Stimulated activated CD8-positive, alpha-beta memory T cell treated with anti-CD3 and anti-CD28 coated beads, Interleukin-4, amount 100 ng/mL, for 48 hours (primary cell): ENCODE measurements at regions not wholly inside any gene's neighbourhood (a gene's known extent, or its start where the extent isn't known, plus 50 kb on each side); places are given as distances from the start of the nearest gene placed in this dataset.
"Not testable (repeated sequence)": the region's sequence is repeated elsewhere in the genome, so short reads cannot be mapped to it uniquely, and the experiment has no call there.

Experiments
- DNase-seq: peaks from one replicate; pipeline ENCODE4 v3.0.0-alpha.2; 2020

DNA sequence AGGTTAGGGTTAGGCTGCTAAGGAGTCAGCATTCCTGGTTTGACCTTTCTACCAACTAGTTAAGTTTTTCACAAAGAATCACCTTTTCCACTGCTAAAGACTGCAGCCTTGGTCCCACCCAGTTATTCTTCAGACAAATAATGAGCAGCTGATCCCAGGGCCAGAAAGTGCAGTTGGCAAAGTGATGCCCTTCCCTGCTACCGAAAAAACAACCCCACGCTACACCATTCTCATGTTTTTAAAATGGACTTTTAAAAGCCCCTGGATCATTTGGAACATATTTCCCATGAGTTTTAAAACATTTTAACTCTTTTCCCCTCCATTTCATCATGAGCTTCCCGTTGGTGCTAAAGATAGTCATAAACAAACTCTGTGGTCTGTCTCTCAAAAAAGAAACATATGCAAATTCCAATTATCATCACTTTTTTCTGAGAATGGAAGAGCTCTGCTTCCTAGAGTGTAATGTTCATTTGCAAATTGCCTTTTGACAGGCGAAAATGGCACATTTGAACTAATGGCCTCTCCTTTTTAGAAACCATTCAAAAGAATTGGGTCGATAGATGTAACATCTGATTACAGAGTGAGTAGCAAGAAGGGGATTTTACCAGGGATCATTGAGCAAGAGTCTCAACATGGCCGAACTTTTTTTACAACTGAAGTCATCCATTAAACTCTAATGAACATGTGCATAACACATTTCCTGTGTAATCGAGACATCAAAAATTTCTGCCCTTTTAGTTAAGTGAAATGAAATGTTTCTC is 129.3 kb upstream of the RAP1B start:
- no peak for DNase-seq

DNA sequence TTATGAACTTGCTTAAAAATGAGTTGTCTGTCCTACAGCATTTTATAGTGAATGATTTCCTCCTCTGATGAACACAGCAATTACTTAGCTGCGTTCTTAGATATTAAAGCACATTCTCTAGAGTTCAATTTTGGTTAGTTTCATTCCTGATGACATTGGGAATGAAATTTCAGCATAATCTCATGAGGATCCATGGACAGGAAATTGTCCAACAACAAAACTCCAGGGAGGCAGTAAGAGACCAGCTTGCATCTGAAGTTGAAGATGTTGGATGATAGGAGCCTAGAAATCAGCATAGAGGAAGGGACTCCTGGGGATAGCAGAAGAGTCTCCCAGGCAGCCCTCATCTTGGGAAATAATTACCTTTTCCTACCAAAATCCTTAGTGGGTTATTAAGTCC is 128.7 kb upstream of the RAP1B start:
- DNase-seq: no peak

DNA sequence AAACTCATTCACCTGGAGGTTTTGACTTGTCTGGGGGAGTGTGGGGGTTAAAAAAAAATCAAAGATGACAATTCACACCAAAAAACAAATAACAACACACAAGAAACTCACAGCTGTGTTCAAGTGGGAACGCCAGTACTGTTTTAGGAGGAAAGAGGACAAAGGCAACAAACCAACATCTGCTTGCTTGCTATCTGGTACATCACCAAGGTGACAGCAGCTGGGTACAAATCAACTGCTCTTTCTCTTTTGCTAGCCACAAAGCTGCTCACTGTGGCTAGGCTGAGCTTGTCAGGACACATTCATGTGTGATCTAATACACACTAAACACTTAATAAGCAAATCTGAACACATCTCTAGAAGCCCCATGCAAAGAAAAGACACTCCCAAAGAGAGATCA is 128.0 kb upstream of the RAP1B start:
- peak; percentile 37 for DNase-seq

DNA sequence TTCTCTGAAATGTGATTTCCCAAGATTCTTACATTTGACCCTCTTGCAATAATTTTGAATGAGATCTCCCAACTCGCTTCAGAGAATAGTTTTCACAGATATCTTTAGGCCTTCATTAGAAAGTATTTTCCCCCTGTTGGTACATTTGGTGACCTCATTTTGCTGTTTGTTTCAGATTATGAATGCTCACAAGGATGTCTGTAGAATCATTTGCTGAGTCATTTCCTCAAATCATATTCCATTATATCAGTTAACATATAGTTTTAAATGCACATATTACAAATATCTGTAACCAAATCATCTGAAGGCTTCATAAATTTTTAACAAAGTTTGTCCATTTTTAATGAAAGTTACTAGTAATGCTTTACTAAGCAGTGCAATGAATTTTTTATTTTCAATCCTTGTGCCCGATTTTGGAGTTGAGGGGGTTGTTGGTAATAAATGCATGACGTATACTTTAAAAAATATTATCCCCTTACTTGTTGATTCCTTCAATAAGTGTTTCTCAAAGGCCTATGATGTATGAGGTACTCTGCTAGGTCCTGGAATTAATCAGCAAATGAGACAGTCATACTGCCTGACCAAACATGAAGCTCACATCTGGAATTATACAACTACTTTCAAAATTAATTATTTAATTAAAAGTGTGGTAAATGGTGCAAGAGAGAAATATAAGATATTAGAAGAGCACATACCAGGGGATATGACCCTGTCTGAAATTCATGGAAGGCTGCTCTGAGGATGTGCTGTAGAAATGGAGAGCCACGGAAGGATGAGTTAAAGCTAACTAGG is 126.9 kb upstream of the RAP1B start:
- DNase-seq: no peak

DNA sequence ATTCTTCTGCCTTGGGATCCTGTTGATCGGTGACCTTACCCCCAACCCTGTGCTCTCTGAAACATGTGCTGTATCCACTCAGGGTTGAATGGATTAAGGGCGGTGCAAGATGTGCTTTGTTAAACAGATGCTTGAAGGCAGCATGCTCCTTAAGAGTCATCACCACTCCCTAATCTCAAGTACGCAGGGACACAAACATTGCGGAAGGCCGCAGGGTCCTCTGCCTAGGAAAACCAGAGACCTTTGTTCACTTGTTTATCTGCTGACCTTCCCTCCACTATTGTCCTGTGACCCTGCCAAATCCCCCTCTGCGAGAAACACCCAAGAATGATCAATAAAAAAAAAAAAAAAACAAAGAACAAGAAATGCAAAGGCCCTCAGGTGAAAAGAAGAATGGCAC is 126.1 kb upstream of the RAP1B start:
- DNase-seq: not testable (repeated sequence)

DNA sequence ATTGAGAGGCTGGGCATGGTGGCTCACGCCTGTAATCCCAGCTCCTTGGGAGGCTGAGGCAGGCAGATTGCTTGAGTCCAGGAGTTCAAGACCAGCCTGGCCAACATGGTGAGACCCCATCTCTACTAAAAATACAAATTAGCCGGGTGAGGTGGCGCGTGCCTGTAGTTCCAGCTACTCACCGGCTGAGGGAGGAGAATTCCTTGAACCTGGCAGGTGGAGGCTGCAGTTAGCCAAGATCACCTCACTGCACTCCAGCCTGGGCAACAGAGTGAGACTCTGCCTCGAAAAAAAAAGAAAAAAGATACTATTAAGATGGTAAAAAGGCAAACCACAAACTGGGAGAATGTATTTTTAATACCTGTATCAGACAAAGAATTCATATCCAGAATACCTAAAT is 124.2 kb upstream of the RAP1B start:
- not testable (repeated sequence) for DNase-seq

DNA sequence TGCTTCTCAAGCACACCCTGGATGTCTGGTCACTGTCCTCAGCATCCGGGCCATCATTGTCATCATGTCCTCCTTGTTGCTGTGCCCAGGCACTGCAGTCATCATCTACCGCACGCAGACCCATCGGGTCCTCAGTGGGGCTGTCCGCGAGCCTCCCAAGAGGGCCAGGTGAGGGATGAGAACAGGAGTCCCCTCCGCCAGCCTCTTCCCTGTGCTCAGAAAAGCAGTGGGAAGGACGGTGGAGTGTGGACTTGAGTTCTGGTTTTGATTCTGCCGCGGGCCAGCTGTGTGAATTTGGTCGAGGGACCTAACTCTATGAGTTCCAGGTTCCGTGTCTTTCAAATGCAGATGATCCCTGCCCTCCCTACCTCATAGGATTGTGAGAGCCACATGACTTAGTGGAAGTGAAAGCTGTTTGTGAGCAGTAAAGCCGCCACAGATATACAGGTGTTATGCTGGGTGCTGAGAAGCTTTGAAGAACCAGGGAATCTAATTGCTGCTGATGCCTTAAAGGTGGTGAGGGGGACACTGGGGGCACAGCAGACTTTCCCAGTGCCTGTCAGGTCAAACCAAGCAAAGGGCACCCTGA is 122.9 kb upstream of the RAP1B start:
- DNase-seq: no peak

DNA sequence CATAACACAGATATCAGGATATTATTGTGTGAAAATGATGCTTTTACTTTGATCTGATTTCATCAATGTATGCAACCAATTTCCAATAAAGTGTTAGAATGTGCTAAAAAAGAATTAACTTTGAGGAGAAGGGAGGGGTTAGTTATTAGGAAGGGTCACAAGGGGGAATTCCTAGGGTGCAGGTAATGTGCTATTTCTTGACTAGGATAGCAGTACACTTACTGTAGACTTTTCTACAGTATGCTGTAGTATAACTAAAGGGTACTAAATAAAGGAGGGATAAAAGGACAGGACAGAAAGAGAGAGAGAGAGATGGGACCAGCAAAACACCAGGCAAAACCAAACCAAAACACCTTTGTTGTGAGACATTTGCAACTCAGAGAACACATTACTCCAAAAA is 121.4 kb upstream of the RAP1B start:
- no peak for DNase-seq

DNA sequence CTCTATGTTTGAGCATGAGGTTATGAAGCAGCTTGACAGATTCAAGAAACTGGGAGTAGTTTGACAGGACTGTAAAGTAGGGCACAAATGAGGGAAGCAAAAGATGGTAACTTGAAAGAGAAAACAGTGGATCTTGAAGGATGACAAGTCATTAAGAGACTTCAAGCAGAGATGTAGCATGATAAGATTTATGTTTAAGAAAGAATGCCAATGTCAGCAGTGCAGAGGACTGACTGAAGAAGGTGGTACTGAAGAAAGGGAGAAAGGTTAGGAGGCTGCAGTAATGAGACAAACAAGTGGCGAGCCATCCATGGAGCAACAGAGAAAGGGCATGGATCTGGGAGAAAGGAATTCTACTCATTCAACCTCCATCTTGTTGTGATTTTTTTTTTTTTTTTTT is 120.2 kb upstream of the RAP1B start:
- no peak for DNase-seq

DNA sequence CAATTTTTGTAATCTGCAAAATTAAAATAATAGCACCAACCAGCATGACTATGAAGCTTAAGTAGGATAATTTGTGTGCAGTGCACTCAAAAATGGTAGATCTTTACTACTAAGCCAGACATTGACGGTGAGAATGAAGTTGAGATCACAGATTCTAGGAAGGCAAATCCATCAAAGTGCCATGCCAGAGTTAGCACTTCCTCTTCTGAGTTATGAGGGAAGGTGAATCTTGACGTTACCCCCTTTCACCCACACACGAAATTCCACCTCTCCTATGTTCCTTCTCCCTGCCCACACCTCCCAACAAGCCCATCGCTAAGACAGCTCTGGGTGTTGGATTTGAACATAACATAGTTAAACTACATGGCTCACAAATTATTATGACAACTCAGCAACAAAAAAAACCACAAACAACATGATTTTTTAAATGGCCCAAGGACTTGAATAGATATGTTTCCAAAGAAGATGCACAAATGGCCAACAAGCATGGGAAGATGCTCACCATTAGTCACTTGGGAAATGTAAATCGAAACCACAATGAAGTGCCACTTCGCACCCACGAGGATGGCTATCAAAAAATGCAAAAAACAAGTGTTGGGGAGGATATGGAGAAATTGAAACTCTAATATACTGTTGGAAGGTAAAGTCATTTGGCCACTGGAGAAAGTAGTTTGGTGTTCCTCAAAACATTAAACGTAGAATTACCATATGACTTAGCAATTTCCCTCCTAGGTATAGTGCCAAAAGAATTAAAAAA is 119.3 kb upstream of the RAP1B start:
- no peak for DNase-seq

DNA sequence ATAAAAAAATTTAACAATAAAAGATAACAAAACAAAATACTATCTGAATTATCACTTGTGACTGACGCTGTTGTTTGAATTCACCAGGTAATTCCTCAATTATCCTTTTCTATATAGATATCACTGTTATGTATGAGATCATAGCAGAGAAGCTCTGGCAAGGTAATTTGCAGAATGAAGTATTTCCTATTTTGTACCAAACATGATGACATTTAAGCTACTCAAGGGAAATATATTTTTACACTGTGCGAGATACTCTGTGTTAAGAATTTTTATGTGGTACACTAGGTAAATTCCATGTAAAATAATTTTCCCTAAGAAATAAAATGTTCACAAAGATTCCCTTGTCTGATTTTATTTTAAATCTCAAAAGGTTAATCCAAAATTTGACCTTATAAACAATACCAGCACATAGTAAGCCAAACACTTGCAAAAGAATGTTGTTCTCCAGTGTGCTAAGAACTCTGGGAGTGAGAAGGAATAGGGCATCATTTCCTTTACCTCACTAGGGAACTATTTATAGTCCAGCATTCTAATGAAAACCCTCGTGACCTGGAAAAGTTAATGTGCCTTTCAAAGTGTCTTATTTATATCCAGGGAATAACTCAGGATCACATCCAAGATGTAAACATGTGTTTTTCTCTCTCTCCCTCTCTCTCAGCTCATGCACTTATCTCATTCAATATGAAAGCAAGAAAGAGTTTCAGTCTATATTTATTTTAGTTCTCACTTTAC is 115.2 kb upstream of the RAP1B start:
- no peak for DNase-seq

DNA sequence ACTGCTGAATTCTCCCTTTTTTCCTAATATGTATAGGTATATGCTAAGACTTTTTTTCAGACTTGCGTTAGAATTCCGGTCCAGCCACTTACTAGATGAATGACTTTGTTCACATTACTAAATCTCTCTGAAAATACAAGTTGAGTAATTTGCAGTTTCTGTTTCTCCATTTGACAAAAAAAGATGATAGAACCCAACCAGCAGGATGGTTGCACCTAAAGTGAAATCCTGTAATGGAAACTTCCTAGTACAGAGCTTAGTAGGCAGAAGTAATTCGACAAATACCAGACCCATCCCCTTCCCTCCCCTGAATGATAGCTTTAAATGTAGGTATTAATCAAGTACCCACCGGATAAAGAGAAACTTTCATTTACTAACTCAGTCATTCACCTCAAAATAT is 113.6 kb upstream of the RAP1B start:
- DNase-seq: no peak

DNA sequence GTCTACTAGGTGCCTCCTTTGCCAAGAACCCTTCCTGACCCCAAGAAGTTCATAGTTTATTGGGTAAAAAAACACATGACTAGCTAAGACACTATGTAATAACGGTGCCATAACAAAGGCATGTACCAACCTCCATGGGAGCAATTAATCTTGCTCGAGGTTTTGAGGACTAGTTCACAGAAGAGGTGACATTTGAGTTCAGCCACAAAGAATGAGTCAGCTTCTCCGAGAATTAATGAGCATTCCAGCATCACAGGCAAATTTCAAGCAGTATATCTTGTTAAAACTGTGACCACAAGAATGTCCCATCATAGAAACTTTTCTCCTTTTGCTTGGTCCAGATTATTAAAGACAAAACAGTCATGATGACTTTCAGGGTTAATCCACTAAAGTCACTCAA is 113.0 kb upstream of the RAP1B start:
- no peak for DNase-seq

DNA sequence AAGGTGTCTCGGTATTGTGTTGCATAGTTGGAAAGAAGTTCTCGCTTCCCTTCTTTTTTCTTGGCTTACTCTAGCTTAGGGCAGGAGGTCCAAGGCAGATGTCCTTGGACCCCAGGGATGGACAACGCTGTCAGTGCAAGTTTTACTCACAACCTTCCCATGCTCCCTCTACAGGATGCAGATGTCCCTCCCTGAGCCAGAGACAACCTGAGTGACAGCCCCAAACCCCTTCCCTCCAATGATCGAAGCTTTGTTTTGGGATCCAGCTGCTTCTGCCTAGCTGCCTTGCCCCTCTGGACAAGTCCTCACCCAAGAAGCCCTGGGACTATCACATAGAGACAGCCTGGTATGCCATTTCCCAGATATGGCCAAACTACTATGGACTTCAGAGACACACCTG is 112.0 kb upstream of the RAP1B start:
- no peak for DNase-seq

DNA sequence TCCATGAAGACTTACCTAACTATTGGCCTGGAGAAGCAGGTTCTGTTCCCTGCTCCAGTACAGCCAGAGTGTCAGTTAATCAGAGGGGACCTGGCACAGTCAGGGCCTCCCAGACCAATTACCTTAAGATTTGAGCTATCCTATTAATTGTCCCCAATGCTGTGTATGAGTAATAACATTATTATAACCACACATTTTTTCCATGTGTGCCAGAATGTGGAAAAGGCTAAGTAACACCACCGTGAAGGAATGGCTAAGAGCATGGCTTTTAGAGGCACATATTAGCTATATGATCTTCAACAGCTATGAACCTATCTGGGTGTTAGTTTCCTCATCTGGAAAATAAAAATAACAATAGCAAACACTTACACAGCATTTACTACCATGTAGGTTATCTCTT is 111.1 kb upstream of the RAP1B start:
- no peak for DNase-seq

DNA sequence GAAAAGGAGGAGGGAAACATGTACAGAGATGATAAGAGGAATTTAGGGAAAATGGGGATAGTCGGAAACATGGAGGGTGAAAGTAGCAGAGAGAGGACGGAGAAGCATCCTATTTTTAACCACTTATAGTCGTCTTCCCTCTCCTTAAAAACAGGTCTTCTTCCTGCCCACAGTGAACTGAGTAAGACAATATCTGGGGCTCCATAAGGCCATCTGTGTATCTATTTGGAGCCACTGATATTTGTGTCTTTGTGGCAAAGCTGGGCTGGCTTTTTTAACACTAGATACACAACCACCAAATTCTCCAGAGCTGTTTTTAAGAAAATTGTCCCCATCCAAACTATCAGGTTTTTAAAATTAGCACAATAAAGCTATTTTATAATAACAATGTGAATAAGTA is 109.5 kb upstream of the RAP1B start:
- DNase-seq: no peak

DNA sequence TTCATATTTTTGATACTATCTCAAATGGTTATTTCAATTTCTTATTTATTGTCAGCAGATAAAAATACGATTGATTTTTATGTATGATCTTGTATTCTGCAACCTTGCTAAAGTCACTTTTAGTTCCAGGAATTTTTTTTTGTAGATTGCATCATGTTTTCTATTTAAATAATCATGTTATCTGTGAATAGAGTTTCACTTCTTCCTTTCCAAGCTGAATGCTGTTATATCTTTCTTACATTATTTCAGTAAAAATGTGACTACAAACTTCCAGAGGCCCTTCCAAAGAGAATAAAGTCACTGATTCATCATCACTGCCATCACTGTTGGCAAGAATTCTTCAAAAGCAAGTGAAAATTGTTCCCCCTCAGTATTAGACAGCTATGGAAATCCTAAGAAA is 104.7 kb upstream of the RAP1B start:
- DNase-seq: no peak

DNA sequence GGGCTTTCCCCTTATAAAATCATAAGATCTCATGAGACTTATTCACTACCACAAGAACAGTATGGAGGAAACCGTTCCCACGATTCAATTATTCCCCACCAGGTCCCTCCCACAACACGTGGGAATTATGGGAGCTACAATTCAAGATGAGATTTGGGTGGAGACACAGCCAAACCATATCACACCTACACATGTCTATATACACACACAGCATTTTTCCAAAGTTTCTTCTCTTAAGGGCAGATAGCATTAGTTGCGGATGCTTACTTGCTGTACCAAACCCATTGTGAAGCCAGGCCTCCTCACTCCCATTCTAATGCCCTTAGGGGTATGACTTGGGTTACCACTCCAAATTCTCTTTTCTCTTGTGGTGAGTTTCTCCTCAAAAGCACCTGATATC is 104.1 kb upstream of the RAP1B start:
- no peak for DNase-seq

DNA sequence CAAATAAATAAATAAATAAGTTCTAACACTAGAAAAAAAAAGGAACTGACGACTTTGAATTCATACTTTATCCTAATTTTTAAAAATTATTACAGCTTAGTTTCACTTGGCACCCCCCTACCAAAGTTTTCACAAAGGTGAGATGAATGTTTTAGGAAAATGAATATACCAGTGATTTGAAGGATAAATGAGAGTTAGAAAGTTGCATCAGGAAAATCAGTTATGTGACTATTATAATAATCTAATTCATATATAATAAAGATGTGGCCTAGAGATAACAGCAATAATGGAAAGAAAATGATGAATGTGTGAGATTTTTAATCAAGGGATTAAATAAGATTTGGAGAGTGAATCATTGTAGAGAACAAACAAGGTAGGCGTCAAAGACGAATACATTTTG is 103.0 kb upstream of the RAP1B start:
- no peak for DNase-seq

DNA sequence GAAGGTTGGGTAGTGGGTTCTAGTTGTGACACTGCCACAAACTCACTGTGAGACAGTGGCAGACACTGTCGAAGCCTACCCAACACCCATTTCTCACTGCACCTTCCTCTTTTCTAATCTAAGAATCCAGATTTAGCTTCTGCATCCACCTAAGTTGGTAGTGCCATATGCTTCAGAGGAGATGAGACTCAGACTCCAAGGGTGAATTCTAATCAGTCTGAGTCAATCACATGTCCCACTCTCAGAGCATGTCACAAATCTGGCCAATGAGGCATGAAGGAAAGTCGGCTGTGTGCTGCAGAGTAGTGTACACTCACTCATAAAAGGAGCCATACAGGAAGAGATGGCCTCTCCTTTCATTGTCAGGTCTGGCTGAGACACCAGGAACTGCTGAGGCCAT is 102.1 kb upstream of the RAP1B start:
- DNase-seq: no peak

DNA sequence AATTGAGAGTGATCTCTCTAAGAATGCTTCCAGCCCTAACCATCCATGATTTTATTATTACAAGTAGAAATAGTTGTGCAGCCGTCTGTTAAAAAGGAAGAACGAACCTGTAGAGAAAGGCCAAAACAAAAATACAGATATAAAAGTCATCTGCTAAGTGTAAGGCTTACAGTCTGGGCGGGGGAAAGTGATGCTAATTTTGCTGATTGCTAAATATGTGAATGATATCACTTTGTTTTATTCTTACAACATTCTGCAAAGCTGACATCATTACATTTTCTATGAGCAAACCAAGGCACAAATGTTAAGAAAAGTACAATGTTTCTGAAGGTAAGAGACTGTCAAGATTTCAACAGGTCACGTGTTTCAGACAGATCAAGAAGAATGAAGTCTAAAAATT is 101.5 kb upstream of the RAP1B start:
- DNase-seq: no peak

DNA sequence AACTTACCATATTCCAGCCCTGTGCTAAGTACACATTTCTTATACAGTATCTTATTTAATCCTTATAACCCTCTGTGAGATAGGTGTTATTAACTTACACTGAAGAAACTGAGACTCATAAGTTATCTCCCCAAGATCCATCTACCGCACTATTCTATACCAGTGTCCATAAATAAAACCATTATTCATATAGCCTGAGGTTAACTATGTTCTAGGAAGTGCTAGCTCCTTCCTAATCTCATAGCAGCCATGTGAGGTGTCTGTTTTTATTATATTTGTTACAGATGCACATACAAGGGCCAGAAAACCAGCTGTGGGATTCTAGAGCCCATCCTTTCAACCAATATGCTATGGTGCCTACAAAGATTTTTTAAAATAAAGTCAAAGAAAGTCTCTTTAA is 100.3 kb upstream of the RAP1B start:
- DNase-seq: no peak
